ENCODE measurements at regions not wholly inside any gene's neighbourhood (a gene's known extent, or its start where the extent isn't known, plus 50 kb on each side); places are given as distances from the start of the nearest gene placed in this dataset.
A peak's percentile ranks its signal among the peaks of the same experiment; 100 is the strongest.

DNA sequence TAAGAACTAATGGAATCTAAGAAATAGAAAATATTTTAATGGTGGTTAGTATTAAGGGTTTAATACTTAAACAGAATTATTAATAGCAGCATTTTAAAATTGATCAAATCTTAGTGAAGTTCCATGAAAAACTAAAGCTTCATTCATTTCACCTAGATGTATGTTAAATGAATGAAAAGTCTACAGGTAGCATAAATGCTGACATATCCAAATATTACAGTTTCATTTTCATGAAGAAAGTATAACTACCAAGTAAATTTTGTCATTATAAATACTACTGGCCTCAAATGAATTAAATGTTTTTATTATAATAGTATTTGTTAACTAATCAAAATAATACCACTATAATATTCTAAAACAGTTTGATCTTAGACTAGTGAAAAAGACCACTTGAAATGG, 403.3 kb downstream of the LIG4 start:
- H3K9ac ChIP-seq, result no peak overlapping the region
- H3K4me1 ChIP-seq, result peaks cover 6% of the 10 kb centered on the region; the same call in 1 of the 2 replicates
- H3K9me3 ChIP-seq, result no peaks in the 10 kb centered on the region
- no peaks in the 10 kb centered on the region for H3K36me3 ChIP-seq
- TF ChIP-seq Cebpa-rat (IDR thresholded peaks at IDR 0.05), result no peak
- H3K27ac ChIP-seq, result no peak overlapping the region
- no peak overlapping the region for H3K4me2 ChIP-seq
- H3K27me3 ChIP-seq, result no peaks in the 10 kb centered on the region
- no peaks in the 10 kb centered on the region for H4K20me1 ChIP-seq
- H3K4me3 ChIP-seq, result no peak overlapping the region

DNA sequence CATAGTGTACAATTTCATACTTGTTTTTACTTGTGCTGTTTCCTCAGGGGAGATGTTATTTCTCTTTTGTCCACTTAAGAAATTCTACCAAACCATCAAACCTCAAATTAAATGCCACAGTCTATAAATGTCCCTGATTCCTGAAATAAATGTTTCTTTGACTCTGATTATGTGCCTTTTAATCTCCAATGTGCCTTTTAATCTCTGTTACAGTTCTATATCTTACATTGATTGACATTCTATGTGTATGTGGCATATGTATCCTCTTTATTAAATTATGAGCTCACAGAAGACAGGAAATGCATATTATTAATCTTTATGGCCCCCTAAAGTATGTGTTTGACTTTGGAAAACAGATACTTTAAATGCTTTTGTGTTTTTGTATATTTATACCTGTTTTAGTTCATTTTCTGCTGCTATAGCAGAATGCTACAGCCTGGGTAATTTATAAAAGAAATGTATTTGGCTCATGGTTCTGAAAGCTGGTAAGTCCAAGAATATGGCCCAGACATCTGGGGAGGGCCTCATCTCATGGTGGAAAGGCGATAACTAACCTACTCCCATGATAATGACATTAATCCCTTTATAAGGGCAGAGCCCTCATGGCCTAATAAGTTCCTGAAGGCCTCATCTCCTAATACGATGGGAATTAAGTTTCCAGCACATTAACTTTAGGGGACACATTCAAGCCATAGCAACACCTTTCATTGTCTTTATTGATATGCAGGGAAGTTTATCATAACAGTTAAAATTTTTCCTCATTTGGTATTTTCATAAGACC, 403.9 kb downstream of the LIG4 start:
- no peak overlapping the region for H3K4me3 ChIP-seq
- no peaks in the 10 kb centered on the region for H3K36me3 ChIP-seq
- H3K4me1 ChIP-seq, result peaks cover 6% of the 10 kb centered on the region; the same call in 1 of the 2 replicates
- H3K9ac ChIP-seq, result no peak overlapping the region
- no peak for TF ChIP-seq Cebpa-rat (IDR thresholded peaks at IDR 0.05)
- H4K20me1 ChIP-seq, result no peaks in the 10 kb centered on the region
- no peak overlapping the region for H3K4me2 ChIP-seq
- H3K27me3 ChIP-seq, result no peaks in the 10 kb centered on the region
- no peak overlapping the region for H3K27ac ChIP-seq
- no peaks in the 10 kb centered on the region for H3K9me3 ChIP-seq

DNA sequence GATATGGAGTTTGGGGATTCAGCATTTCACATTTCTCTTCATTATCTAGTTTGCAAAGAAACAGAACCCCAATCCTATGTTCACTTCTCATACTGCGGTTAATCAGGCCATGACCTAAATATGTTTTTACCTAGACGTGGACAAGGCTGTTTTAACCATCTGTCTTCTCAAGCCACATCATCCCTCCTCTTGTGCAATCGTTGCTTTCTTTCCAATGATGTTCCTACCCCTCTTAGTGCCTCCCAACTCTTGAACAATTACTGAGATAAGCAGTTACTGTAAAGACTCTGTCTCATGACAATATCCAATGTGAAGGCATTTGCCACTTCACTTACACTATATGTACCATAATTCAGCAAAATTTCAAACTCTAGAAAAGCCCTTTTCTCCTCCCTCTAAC, 406.2 kb downstream of the LIG4 start:
- Histone ChIP-seq H3K9ac (no peak overlapping the region), H3K36me3 (no peaks in the 10 kb centered on the region), H3K27me3 (no peaks in the 10 kb centered on the region), H3K4me3 (no peak overlapping the region), H3K4me1 (peaks cover 26% of the 10 kb centered on the region), H3K27ac (no peak overlapping the region), H4K20me1 (no peaks in the 10 kb centered on the region), H3K4me2 (no peak overlapping the region), H3K9me3 (no peaks in the 10 kb centered on the region)
- no peak for TF ChIP-seq Cebpa-rat (IDR thresholded peaks at IDR 0.05)

DNA sequence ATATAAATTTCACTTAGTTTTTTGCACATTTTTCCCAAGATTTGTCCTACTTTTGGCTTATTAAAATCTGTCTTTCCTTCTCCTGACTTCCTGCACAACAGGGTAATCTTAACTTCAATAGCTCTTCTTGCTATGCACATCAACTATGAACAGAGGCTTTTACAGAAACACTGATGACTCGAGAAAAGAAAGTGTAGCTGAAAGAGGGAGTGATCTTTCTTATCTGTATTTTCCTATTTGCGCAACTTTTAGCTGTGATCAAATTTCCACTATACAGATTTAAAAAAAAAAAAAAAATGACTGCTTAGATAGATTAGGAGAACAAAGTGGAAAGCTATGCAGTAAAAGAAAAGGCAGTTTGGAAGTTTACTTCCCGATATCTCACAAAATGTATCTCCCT, 406.9 kb downstream of the LIG4 start:
- no peak overlapping the region for H3K4me2 ChIP-seq
- H3K27ac ChIP-seq, result no peak overlapping the region

DNA sequence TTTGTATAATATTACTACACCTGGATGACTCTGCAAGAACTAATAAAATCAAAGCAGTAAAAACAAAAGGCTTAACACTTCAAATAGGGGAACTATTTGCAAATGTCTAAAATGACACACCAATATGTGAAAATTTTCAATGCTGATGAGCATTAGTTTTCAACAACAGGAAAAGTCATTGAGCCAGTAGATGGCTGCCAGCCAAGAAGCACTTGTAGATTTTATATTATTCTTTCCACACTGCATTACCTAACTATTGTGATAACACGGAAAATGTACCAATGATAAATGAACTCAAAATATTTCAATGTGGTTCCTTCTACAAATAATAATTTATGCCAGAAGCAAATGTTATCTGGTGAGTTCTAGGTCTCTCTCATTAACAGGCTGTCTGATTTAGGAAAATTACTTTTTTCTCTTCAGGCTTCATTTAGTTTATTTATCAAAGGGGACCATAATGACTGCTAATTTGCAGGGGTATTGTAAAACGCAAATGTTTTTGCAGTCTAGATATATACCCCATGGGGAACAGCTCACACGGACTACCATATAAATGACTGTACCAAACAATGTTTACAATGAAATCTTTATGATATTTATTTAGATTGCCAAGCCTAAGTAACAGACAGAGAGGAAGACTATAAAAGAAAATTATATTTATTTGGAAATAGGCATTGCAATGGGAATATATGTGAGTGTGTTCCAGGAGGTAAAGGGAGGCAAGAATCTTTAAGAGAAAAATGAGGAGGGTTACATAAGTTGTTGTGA, 407.8 kb downstream of the LIG4 start:
- no peak overlapping the region for H3K4me2 ChIP-seq
- H3K9ac ChIP-seq, result no peak overlapping the region
- H3K4me3 ChIP-seq, result no peak overlapping the region
- TF ChIP-seq Cebpa-rat (IDR thresholded peaks at IDR 0.05), result no peak
- no peaks in the 10 kb centered on the region for H3K36me3 ChIP-seq
- H3K27ac ChIP-seq, result no peak overlapping the region
- H4K20me1 ChIP-seq, result no peaks in the 10 kb centered on the region
- H3K9me3 ChIP-seq, result no peaks in the 10 kb centered on the region
- H3K4me1 ChIP-seq, result peaks cover 42% of the 10 kb centered on the region
- H3K27me3 ChIP-seq, result no peaks in the 10 kb centered on the region

More for the DNA sequence above, 406.9 kb downstream of the LIG4 start:
- Histone ChIP-seq H3K27me3 (no peaks in the 10 kb centered on the region), H3K4me3 (no peak overlapping the region), H3K36me3 (no peaks in the 10 kb centered on the region), H3K9me3 (no peaks in the 10 kb centered on the region), H3K9ac (no peak overlapping the region), H3K4me1 (peaks cover 33% of the 10 kb centered on the region), H4K20me1 (no peaks in the 10 kb centered on the region)
- TF ChIP-seq Cebpa-rat (IDR thresholded peaks at IDR 0.05), result no peak

DNA sequence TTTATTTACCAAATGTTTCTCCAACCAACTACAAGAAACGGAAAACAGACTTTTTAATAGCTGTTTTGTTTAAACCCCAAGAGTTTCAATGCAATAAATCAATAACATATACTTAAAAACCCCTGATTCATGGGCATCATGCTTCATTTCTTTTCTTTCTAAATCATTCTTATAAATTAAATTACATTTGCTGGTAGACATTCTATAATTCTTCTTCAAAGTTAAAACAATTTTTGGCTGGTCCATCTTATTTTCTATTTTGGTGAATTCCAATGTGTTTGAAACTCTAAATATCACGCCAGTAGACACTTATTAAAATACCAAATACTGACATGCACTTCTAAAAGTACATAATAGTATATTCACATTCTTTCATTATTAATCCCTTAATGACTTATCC, 408.6 kb downstream of the LIG4 start:
- no peaks in the 10 kb centered on the region for H3K27me3 ChIP-seq
- TF ChIP-seq Cebpa-rat (IDR thresholded peaks at IDR 0.05), result no peak
- no peaks in the 10 kb centered on the region for H3K9me3 ChIP-seq
- H3K9ac ChIP-seq, result no peak overlapping the region
- no peak overlapping the region for H3K27ac ChIP-seq
- no peak overlapping the region for H3K4me3 ChIP-seq
- peaks cover 48% of the 10 kb centered on the region for H3K4me1 ChIP-seq
- no peaks in the 10 kb centered on the region for H3K36me3 ChIP-seq
- H3K4me2 ChIP-seq, result no peak overlapping the region
- H4K20me1 ChIP-seq, result no peaks in the 10 kb centered on the region

DNA sequence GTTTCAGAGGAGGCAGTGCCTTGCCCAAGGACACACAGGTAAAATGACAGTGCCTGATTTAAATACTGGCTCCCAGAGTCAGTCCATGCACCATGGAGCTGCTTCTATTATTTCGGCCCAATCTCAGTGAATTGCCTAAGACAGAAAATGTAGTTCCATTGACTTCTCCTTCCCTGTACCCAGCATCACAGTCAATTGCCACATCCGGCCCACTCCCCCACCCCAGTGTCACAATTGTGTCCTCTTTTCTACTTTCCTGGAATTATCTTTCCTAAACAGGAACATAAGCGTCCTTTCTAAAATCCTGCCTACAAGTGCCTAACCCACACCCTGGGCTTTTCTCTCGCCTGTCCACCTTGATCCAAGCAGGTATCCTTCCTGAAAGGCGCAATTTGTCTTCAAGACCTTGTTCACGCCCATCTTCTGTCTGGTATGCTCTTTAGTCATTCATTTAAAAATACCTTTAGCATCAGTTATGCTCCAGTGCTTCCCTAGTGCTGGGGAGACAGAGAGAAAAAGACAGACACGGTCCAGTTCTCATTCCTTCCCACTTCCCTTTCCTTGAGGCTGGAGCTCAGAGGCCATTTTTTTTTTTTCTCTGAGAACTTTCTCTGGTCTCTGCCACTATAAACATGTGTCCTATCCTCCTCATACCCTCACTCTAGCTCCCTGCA, 411.4 kb downstream of the LIG4 start:
- Histone ChIP-seq H3K36me3 (no peaks in the 10 kb centered on the region), H3K9ac (0 out of 2 replicates have a peak overlapping the region, but pooled peaks have one; percentile 9), H3K27me3 (no peaks in the 10 kb centered on the region), H3K9me3 (no peaks in the 10 kb centered on the region), H4K20me1 (no peaks in the 10 kb centered on the region), H3K4me2 (peak overlapping the region; percentile 83), H3K27ac (peak overlapping the region; percentile 57), H3K4me3 (peak overlapping the region; percentile 38; the same call in 1 of the 2 replicates), H3K4me1 (peaks cover 57% of the 10 kb centered on the region)
- no peak for TF ChIP-seq Cebpa-rat (IDR thresholded peaks at IDR 0.05)

DNA sequence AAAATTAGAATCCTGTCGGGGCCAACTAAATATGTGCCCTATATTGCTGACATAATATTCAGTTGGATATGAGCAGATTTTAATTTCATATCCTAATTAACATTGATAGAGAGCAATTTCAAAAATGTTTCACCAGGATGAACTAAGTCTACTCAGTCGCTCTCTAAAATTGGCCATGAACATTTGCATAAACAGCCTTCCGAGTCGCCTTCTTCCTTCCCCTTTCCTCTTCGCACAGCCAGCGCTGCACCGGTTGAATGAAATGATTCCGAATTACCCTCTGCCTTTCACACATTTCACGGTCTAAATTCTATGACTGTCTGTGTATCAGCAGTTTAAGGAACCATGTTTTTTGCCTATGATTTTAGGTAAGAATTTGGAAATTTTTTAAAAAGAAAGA, 413.7 kb downstream of the LIG4 start:
- Histone ChIP-seq H3K9ac (no peak overlapping the region), H3K4me3 (no peak overlapping the region), H3K4me1 (peaks cover 60% of the 10 kb centered on the region), H3K36me3 (no peaks in the 10 kb centered on the region), H3K4me2 (peak overlapping the region; percentile 54), H3K9me3 (no peaks in the 10 kb centered on the region), H3K27ac (no peak overlapping the region), H4K20me1 (no peaks in the 10 kb centered on the region), H3K27me3 (no peaks in the 10 kb centered on the region)
- no peak for TF ChIP-seq Cebpa-rat (IDR thresholded peaks at IDR 0.05)

DNA sequence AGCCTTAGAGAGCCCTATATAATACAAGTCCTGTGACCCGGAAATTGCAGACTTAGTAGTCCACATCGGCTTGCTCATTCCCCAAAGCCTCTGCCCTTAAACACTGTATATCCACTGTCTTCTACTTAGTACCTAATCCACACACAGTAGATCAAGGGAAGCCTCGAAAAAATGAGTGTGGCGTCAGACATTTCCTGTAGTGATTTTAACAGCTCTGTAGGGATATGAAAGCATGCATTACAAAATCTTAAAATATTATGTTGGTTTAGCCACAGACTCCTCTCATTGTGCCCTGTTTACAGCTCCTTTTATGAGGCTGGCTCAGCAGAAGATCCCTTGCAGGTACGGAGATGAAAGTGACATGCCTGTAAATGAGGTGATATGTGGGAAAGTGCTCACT, 416.3 kb downstream of the LIG4 start:
- Histone ChIP-seq H3K27me3 (no peaks in the 10 kb centered on the region), H3K4me2 (peak overlapping the region; percentile 21), H3K27ac (no peak overlapping the region), H4K20me1 (no peaks in the 10 kb centered on the region), H3K36me3 (no peaks in the 10 kb centered on the region), H3K9me3 (no peaks in the 10 kb centered on the region), H3K4me1 (peaks cover 40% of the 10 kb centered on the region), H3K4me3 (no peak overlapping the region), H3K9ac (no peak overlapping the region)
- TF ChIP-seq Cebpa-rat (IDR thresholded peaks at IDR 0.05), result no peak

DNA sequence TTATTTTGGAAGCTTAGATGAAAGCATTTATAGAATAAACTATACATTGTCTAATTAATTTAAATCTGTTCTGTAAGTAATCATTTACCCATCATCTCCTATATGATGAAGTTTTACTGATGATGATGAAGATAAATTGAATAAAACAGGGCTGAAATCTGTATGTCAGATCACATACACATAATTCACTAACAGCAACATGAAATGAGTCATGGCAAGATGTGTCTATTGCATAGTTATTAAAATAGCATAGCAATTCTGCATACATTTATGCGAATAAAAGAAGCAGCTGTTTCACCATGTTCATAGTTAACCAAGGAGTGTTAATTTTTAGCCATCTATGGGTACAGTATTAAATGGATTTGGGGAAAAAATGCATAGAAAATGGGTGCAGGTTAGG, 424.9 kb downstream of the LIG4 start:
- no peaks in the 10 kb centered on the region for H3K36me3 ChIP-seq
- no peak overlapping the region for H3K27ac ChIP-seq
- no peaks in the 10 kb centered on the region for H3K9me3 ChIP-seq
- no peak overlapping the region for H3K4me3 ChIP-seq
- H4K20me1 ChIP-seq, result no peaks in the 10 kb centered on the region
- H3K27me3 ChIP-seq, result no peaks in the 10 kb centered on the region
- no peak for TF ChIP-seq Cebpa-rat (IDR thresholded peaks at IDR 0.05)
- H3K4me2 ChIP-seq, result no peak overlapping the region
- H3K9ac ChIP-seq, result no peak overlapping the region
- H3K4me1 ChIP-seq, result no peaks in the 10 kb centered on the region
